SIG-M5 treated with dmso at 0.1 percent for 504 hours (cell line): ENCODE measurements at regions not wholly inside any gene's neighbourhood (a gene's known extent, or its start where the extent isn't known, plus 50 kb on each side); places are given as distances from the start of the nearest gene placed in this dataset.

Experiments used
- DNase-seq: peaks from one replicate; lab custom pipeline; 2025; ENCODE audit not compliant: unreplicated experiment; lab: John Stamatoyannopoulos, UW

- DNase-seq: no peak
Observed at GRCh38 chr6:139613496-139613895, 239.0 kb upstream of the CITED2 start.

- peak; percentile 81 for DNase-seq
Observed at GRCh38 chr6:139612135-139612465, 237.7 kb upstream of the CITED2 start.

- no peak for DNase-seq
Observed at GRCh38 chr6:139611327-139612134, 237.1 kb upstream of the CITED2 start.

- no peak for DNase-seq
Observed at GRCh38 chr6:139608466-139609261, 234.2 kb upstream of the CITED2 start.

- no peak for DNase-seq
Observed at GRCh38 chr6:139605350-139605749, 230.9 kb upstream of the CITED2 start.

- DNase-seq: no peak
Observed at GRCh38 chr6:139603581-139603980, 229.1 kb upstream of the CITED2 start.

- DNase-seq: no peak
Observed at GRCh38 chr6:139602577-139602976, 228.1 kb upstream of the CITED2 start.

- no peak for DNase-seq
Observed at GRCh38 chr6:139600919-139601475, 226.5 kb upstream of the CITED2 start.

GRCh38 chr6:139600343-139600742 is 225.9 kb upstream of the CITED2 start:
- DNase-seq: no peak

GRCh38 chr6:139597771-139598755 is 223.6 kb upstream of the CITED2 start:
- DNase-seq: peak; percentile 41

GRCh38 chr6:139597087-139597763 is 222.8 kb upstream of the CITED2 start:
- no peak for DNase-seq

GRCh38 chr6:139595183-139595582 is 220.7 kb upstream of the CITED2 start:
- no peak for DNase-seq

GRCh38 chr6:139594333-139594965 is 220.0 kb upstream of the CITED2 start:
- DNase-seq: no peak

GRCh38 chr6:139593081-139593480 is 218.6 kb upstream of the CITED2 start:
- no peak for DNase-seq

GRCh38 chr6:139592011-139592410 is 217.6 kb upstream of the CITED2 start:
- no peak for DNase-seq

GRCh38 chr6:139591075-139591865 is 216.8 kb upstream of the CITED2 start:
- peak; percentile 40 for DNase-seq

GRCh38 chr6:139590206-139590605 is 215.8 kb upstream of the CITED2 start:
- DNase-seq: no peak

- DNase-seq: no peak
Observed at GRCh38 chr6:139588734-139589593, 214.5 kb upstream of the CITED2 start.
